Endothelial cell of umbilical vein (primary cell): ENCODE measurements at regions not wholly inside any gene's neighbourhood (a gene's known extent, or its start where the extent isn't known, plus 50 kb on each side); places are given as distances from the start of the nearest gene placed in this dataset.

ENCODE experiments used
- BruUV-seq: library from RNA; stranded (reverse); fragments of 400-500 nt; replicated peaks from 2 replicates; lab custom pipeline; 2021; lab: Mats Ljungman, UMichigan
- CTCF ChIA-PET: fragments of 300-600, 350-600 bp; sonication (Branson Sonifier 250); formaldehyde crosslinking; loops from one replicate; lab custom pipeline; 2021; ENCODE audit warnings: antibody characterized with exemption, inconsistent platforms; lab: Charles Lee
- POLR2A ChIA-PET: fragments of 300-600, 350-600 bp; sonication (Branson Sonifier 250); formaldehyde crosslinking; loops from one replicate; lab custom pipeline; 2021; ENCODE audit warnings: antibody characterized with exemption, inconsistent platforms; lab: Charles Lee
- DNase-seq: peaks from one replicate; pipeline ENCODE4 v3.0.0-alpha.2; 2011; ENCODE audit warnings: low read depth, low spot score
- FAIRE-seq: peaks from 2 replicates; lab custom pipeline; 2011; peaks lifted over from hg19 to GRCh38; lab: Jason Lieb, UNC
- H2AFZ ChIP-seq: 2 replicates; pipeline ENCODE4 v1.6.0; 2012; ENCODE audit warnings: low read depth, low read length, control low read depth, inconsistent platforms
- H3K27ac ChIP-seq: 2 replicates; pipeline ENCODE4 v1.5.1; 2011; ENCODE audit warnings: low read depth, mild to moderate bottlenecking, control low read depth, low read length, moderate library complexity; ENCODE audit not compliant: insufficient read depth
- H3K27me3 ChIP-seq, 2 experiments: 2 replicates each; pipeline versions ENCODE4 v1.6.0 to v1.6.1; 2011; ENCODE audit warnings: low read length in 2 of 2, mixed read lengths in 1 of 2; ENCODE audit not compliant: control insufficient read depth in 2 of 2, insufficient read depth in 2 of 2
- H3K36me3 ChIP-seq, 2 experiments: 2 replicates in 1 of 2; 3 replicates in 1 of 2; pipeline ENCODE4 v1.5.1; 2011; ENCODE audit warnings: low read length in 2 of 2, mild to moderate bottlenecking in 1 of 2, moderate library complexity in 1 of 2; ENCODE audit not compliant: control insufficient read depth in 2 of 2, insufficient read depth in 2 of 2; ENCODE audit errors: extremely low read depth in 1 of 2
- H3K4me1 ChIP-seq: 3 replicates; pipeline ENCODE4 v1.5.1; 2011; ENCODE audit warnings: mild to moderate bottlenecking, low read length; ENCODE audit not compliant: control insufficient read depth, insufficient read depth; ENCODE audit errors: extremely low read depth
- H3K4me2 ChIP-seq: 2 replicates; pipeline ENCODE4 v1.6.1; 2011; ENCODE audit warnings: low read length, control low read depth, mixed read lengths; ENCODE audit not compliant: insufficient read depth
- H3K4me3 ChIP-seq, 3 experiments: fragments of 200-600 bp in 1 of 3; sonication (generic), shearing (Covaris generic) in 1 of 3; replicated peaks in 1 of 3; 2 replicates each; pipeline ENCODE4 v1.5.1; 2011 to 2016; ENCODE audit warnings: control low read depth in 3 of 3, low read length in 3 of 3, mild to moderate bottlenecking in 2 of 3, inconsistent platforms in 1 of 3, low read depth in 1 of 3, moderate library complexity in 1 of 3; ENCODE audit not compliant: insufficient read depth in 1 of 3
- H3K79me2 ChIP-seq: 2 replicates; pipeline ENCODE4 v1.6.0; 2012; ENCODE audit warnings: low read length, inconsistent platforms; ENCODE audit not compliant: control insufficient read depth, insufficient read depth
- H3K9ac ChIP-seq: replicated peaks from 2 replicates; pipeline ENCODE3; 2011; ENCODE audit warnings: low read length, control low read depth; ENCODE audit not compliant: insufficient read depth; ENCODE audit errors: extremely low read depth
- H3K9me1 ChIP-seq: replicated peaks from 3 replicates; pipeline ENCODE4 v1.6.0; 2011; ENCODE audit warnings: mild to moderate bottlenecking, low read length; ENCODE audit not compliant: control insufficient read depth, insufficient read depth; ENCODE audit errors: extremely low read depth
- H3K9me3 ChIP-seq: replicated peaks from 2 replicates; pipeline ENCODE4 v1.5.1; 2012; ENCODE audit warnings: low read length, inconsistent platforms; ENCODE audit not compliant: control insufficient read depth, insufficient read depth
- H4K20me1 ChIP-seq: replicated peaks from 2 replicates; pipeline ENCODE3; 2011; ENCODE audit warnings: mild to moderate bottlenecking, low read length; ENCODE audit not compliant: control insufficient read depth, insufficient read depth; ENCODE audit errors: extremely low read depth
- CTCF ChIP-seq, 2 donors: IDR thresholded peaks; 1 replicate in 1 of 2; 2 replicates in 1 of 2; pipeline ENCODE4 v1.5.1; 2011; ENCODE audit warnings: low read length in 2 of 2, mild to moderate bottlenecking in 2 of 2, moderate library complexity in 2 of 2, control low read depth in 1 of 2, inconsistent platforms in 1 of 2, low read depth in 1 of 2; ENCODE audit not compliant: insufficient read depth in 1 of 2; ENCODE audit errors: extremely low read depth in 1 of 2
- EZH2 ChIP-seq: IDR thresholded peaks from 2 replicates; pipeline ENCODE4 v1.6.1; 2012; ENCODE audit warnings: borderline replicate concordance, low read depth, mild to moderate bottlenecking, moderate library complexity, low read length, inconsistent platforms; ENCODE audit not compliant: severe bottlenecking
- FOS ChIP-seq: IDR thresholded peaks from 2 replicates; pipeline ENCODE4 v1.6.1; 2011; ENCODE audit warnings: mild to moderate bottlenecking, low read length, moderate library complexity, borderline replicate concordance; ENCODE audit not compliant: insufficient read depth
- GATA2 ChIP-seq: IDR thresholded peaks from 2 replicates; pipeline ENCODE4 v1.7.0; 2011; ENCODE audit warnings: low read depth, mild to moderate bottlenecking, moderate library complexity, mixed read lengths, low read length; ENCODE audit not compliant: insufficient read length, insufficient read depth
- JUN ChIP-seq: IDR thresholded peaks from 2 replicates; pipeline ENCODE4 v1.6.1; 2011; ENCODE audit warnings: borderline replicate concordance, low read depth; ENCODE audit not compliant: insufficient read length, insufficient read depth
- MAX ChIP-seq: IDR thresholded peaks from 2 replicates; pipeline ENCODE4 v1.6.1; 2011; ENCODE audit not compliant: insufficient read depth, insufficient read length
- MYC ChIP-seq: IDR thresholded peaks from one replicate; pipeline ENCODE4 v1.6.1; 2011; ENCODE audit warnings: mild to moderate bottlenecking, low read depth, low read length
- POLR2A ChIP-seq: IDR thresholded peaks from 2 replicates; pipeline ENCODE4 v1.6.1; 2012; ENCODE audit warnings: low read depth, mild to moderate bottlenecking, control low read depth, low read length
- POLR2AphosphoS5 ChIP-seq: IDR thresholded peaks from 2 replicates; pipeline ENCODE4 v1.6.1; 2012; ENCODE audit warnings: low read depth, mild to moderate bottlenecking, control low read depth, low read length, moderate library complexity; ENCODE audit not compliant: insufficient read depth
- dilution Hi-C: fragments of 300-500 bp; cut with MboI; formaldehyde crosslinking; loops from one replicate; pipeline ENCODE4 v1.15.0; 2019; ENCODE audit warnings: low sequenced_read_pairs; ENCODE audit not compliant: extremely low pct_ligation_motif_present
- intact Hi-C: fragments of 100-400 bp; cut with micrococcal nuclease; formaldehyde crosslinking; loops from one replicate; pipeline ENCODE4 v1.10.0; 2022

- H2AFZ ChIP-seq, result no peak overlapping the region
- BruUV-seq, result no TSS peak
- dilution Hi-C loops, result no loop called here
- H3K36me3 ChIP-seq, result no peaks in the 10 kb centered on the region
- no peaks in the 10 kb centered on the region for H3K79me2 ChIP-seq
- H3K4me3 ChIP-seq, result no peak overlapping the region
- no peaks in the 10 kb centered on the region for H3K27me3 ChIP-seq
- CTCF ChIA-PET, result interaction anchor here (1.6 kb wide), 1 partner anchor 17 kb away, joined by 3 read pairs; no protein-coding TSS in a partner anchor
- no peaks in the 10 kb centered on the region for H3K9me1 ChIP-seq
- no peak overlapping the region for H3K9ac ChIP-seq
- H3K4me2 ChIP-seq, result no peak overlapping the region
- no peaks in the 10 kb centered on the region for H3K4me1 ChIP-seq
- intact Hi-C loops, result no loop called here
- POLR2A ChIA-PET, result no interaction called here
- no peaks in the 10 kb centered on the region for H3K9me3 ChIP-seq
- H3K27ac ChIP-seq, result no peak overlapping the region
- no peak for TF ChIP-seq POLR2A
- no peak for TF ChIP-seq EZH2
- TF ChIP-seq FOS, result no peak
- no peak for TF ChIP-seq MYC
- no peak for TF ChIP-seq POLR2AphosphoS5
- TF ChIP-seq GATA2, result no peak
- no peak for TF ChIP-seq CTCF (IDR thresholded peaks at IDR 0.05; ENCODE audit: extremely low read depth in 1 of 2, insufficient read depth in 1 of 2, low read depth in 1 of 2, low read length in 2 of 2)
- no peak for TF ChIP-seq JUN
- no peak for TF ChIP-seq MAX
- no peaks in the 10 kb centered on the region for H4K20me1 ChIP-seq
- no peak for DNase-seq
- FAIRE-seq, result no peak
These were observed 63.4 kb upstream of the SPTBN1 start for GRCh38 chr2:54392555-54393324.
